ENCODE measurements at regions not wholly inside any gene's neighbourhood (a gene's known extent, or its start where the extent isn't known, plus 50 kb on each side); places are given as distances from the start of the nearest gene placed in this dataset.

DNA sequence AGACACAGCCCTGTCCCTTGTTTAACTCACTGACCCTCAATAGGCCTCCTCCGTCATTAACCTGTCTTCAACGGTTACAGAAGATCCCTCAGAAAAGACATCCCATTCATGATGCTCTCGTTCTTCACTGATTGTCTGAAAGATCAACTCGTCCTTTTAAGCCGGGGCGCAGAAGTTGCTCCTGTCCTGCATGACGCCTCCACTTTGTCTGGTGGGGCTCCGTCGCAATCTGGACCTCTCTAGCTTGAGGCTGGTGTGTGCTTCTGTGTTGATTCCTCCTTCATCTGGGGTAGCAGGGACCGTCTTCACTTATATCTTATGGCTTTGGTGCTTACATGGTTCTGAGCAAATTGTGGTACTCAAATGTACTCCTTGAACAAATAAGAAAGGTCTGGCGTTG lies 766.0 kb upstream of the PCDH9 start:
- FAIRE-seq, result no peak
- TF ChIP-seq, protein P1, sequence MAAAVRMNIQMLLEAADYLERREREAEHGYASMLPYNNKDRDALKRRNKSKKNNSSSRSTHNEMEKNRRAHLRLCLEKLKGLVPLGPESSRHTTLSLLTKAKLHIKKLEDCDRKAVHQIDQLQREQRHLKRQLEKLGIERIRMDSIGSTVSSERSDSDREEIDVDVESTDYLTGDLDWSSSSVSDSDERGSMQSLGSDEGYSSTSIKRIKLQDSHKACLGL (CRISPR knock-in tag; IDR thresholded peaks at IDR 0.05; ENCODE audit: borderline replicate concordance, poor library complexity, severe bottlenecking), result no peak
- no peak for TF ChIP-seq USF2 (CRISPR knock-in tag; IDR thresholded peaks at IDR 0.05)
- no peak for TF ChIP-seq ARID4B (CRISPR knock-in tag; IDR thresholded peaks at IDR 0.05)
- TF ChIP-seq, protein P2, sequence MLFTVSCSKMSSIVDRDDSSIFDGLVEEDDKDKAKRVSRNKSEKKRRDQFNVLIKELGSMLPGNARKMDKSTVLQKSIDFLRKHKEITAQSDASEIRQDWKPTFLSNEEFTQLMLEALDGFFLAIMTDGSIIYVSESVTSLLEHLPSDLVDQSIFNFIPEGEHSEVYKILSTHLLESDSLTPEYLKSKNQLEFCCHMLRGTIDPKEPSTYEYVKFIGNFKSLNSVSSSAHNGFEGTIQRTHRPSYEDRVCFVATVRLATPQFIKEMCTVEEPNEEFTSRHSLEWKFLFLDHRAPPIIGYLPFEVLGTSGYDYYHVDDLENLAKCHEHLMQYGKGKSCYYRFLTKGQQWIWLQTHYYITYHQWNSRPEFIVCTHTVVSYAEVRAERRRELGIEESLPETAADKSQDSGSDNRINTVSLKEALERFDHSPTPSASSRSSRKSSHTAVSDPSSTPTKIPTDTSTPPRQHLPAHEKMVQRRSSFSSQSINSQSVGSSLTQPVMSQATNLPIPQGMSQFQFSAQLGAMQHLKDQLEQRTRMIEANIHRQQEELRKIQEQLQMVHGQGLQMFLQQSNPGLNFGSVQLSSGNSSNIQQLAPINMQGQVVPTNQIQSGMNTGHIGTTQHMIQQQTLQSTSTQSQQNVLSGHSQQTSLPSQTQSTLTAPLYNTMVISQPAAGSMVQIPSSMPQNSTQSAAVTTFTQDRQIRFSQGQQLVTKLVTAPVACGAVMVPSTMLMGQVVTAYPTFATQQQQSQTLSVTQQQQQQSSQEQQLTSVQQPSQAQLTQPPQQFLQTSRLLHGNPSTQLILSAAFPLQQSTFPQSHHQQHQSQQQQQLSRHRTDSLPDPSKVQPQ (CRISPR knock-in tag; IDR thresholded peaks at IDR 0.05; ENCODE audit: borderline replicate concordance), result no peak
- TF ChIP-seq, protein P3, sequence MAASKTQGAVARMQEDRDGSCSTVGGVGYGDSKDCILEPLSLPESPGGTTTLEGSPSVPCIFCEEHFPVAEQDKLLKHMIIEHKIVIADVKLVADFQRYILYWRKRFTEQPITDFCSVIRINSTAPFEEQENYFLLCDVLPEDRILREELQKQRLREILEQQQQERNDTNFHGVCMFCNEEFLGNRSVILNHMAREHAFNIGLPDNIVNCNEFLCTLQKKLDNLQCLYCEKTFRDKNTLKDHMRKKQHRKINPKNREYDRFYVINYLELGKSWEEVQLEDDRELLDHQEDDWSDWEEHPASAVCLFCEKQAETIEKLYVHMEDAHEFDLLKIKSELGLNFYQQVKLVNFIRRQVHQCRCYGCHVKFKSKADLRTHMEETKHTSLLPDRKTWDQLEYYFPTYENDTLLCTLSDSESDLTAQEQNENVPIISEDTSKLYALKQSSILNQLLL (CRISPR knock-in tag; IDR thresholded peaks at IDR 0.05; ENCODE audit: borderline replicate concordance), result no peak
- no peak for TF ChIP-seq ZNF121 (CRISPR knock-in tag; conservative IDR thresholded peaks at IDR 0.05)
- TF ChIP-seq SFPQ (IDR thresholded peaks at IDR 0.05; ENCODE audit: low read depth, low read length), result no peak
- no peak for TF ChIP-seq ZNF668 (CRISPR knock-in tag; IDR thresholded peaks at IDR 0.05)
- TF ChIP-seq XRCC3 (IDR thresholded peaks at IDR 0.05), result no peak
- TF ChIP-seq CBX3 (IDR thresholded peaks at IDR 0.05; ENCODE audit: borderline replicate concordance in 1 of 2, low read length in 2 of 2), result no peak

More for the DNA sequence above, 766.0 kb upstream of the PCDH9 start:
- in situ Hi-C loops (cut with MboI) (no loop called here), intact Hi-C loops (cut with micrococcal nuclease) (no loop called here)
- WGBS (ENCODE audit: insufficient coverage, low coverage, missing lambda C conversion rate), result 1% methylated on average over 11 of the region's 11 CpGs
- Histone ChIP-seq H3K27ac (ENCODE audit: extremely low read depth, low read depth, low read length) (no peak overlapping the region), H4K20me1 (replicated peaks; ENCODE audit: control insufficient read depth, insufficient read depth, low read length) (no peaks in the 10 kb centered on the region), H3K27me3 (ENCODE audit: control insufficient read depth in 2 of 2, insufficient read depth in 2 of 2, low read length in 2 of 2) (no peaks in the 10 kb centered on the region), H3K36me3 (ENCODE audit: control insufficient read depth, insufficient read depth, low read length) (no peaks in the 10 kb centered on the region), H2AFZ (ENCODE audit: low read depth, low read length) (no peak overlapping the region), H3K4me3 (no peak overlapping the region), H3K79me2 (ENCODE audit: control insufficient read depth, insufficient read depth, low read length) (no peaks in the 10 kb centered on the region), H3K9me3 (replicated peaks; ENCODE audit: control insufficient read depth, insufficient read depth, low read depth, low read length) (no peaks in the 10 kb centered on the region), H3K9me1 (ENCODE audit: control insufficient read depth, insufficient read depth, low read length) (no peaks in the 10 kb centered on the region), H3K4me1 (replicated peaks in 1 of 2; ENCODE audit: control insufficient read depth in 2 of 2, insufficient read depth in 2 of 2, low read length in 2 of 2) (no peaks in the 10 kb centered on the region), H3K9ac (ENCODE audit: insufficient read depth in 1 of 2, low read depth in 2 of 2, low read length in 2 of 2) (no peak overlapping the region), H3K4me2 (ENCODE audit: insufficient read depth, low read length) (no peak overlapping the region)
- DNase-seq (ENCODE audit: extremely low read depth in 1 of 4, low spot score in 3 of 4), result no peak
- ChIA-PET CTCF (ENCODE audit: low intra/inter-chr PET ratio) (no interaction called here), POLR2A (no interaction called here)
- no TSS peak for BruUV-seq (replicated peaks)
- ATAC-seq, result no peak

Measured in K562 (cell line).